HG02938 (cell line): ENCODE measurements at regions not wholly inside any gene's neighbourhood (a gene's known extent, or its start where the extent isn't known, plus 50 kb on each side); places are given as distances from the start of the nearest gene placed in this dataset.
"Not testable (repeated sequence)": the region's sequence is repeated elsewhere in the genome, so short reads cannot be mapped to it uniquely, and the experiment has no call there.

Source experiments
- ATAC-seq: cut with Tn5 transposase; IDR thresholded peaks from one replicate; pipeline ENCODE4 v1.9.1; 2021; ENCODE audit warnings: mild to moderate bottlenecking, moderate library complexity; ENCODE audit not compliant: unreplicated experiment

GRCh38 chr2:145555360-145555759 is 1035.4 kb upstream of the ZEB2 start:
- no peak for ATAC-seq

GRCh38 chr2:145551686-145552085 is 1031.8 kb upstream of the ZEB2 start:
- no peak for ATAC-seq

DNA sequence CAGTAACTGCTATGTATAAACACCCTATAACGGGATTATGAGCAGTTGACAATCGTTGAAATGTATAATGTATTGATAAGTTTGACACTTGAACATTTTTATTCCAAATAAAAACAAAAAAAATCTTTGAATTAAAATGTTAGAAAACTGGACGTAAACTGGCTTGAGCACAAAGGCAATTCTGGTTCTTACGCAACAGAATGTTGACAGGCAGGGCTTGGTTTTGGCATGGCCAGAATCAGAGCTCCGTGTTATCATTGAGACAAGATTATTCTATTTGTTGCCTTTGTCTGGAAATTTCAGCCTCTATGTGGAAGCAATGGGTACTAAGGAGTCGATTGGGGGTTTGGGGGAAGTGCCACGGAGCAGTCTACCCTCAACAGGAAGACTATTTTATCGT is 1028.6 kb upstream of the ZEB2 start:
- ATAC-seq = no peak

GRCh38 chr2:145547620-145548019 is 1027.7 kb upstream of the ZEB2 start:
- ATAC-seq = no peak

DNA sequence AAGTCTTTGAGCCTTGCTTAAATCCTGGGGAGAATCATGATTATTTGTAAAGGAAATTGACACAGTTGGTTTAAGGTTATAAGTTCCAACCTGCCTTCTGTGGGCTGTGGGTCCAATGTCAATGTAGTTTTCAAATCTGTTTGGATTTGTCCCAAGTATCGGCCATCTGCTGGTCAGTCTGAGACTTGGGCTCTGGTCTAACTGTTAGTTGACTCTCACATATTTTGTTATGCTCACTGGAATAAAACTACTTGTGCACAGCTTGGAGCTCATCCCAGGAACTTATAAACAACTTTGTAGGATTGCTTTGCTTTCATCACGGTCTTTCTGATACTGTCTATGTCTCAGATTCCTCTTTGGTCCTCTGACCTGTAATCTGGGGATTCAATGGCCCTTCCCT is 1026.2 kb upstream of the ZEB2 start:
- ATAC-seq = no peak

- no peak for ATAC-seq
These were observed 1023.9 kb upstream of the ZEB2 start for GRCh38 chr2:145543856-145544255.

DNA sequence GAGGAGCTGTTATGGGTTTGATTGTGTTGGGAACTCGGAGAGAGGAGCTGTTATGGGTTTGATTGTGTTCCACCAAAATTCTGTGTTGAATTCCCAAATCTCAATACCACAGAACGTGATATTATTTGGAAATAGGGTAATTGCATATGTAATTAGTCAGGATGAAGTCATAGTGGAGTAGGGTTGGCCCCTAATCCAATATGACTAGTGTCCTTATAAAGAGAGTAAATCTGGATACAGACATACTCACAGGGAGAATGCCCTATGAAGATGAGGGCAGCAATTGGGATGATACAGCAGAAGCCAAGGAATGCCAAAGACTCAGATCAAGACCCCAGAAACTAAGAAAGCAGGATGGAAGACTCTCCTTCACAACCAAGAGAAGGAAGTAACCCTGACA is 1023.2 kb upstream of the ZEB2 start:
- ATAC-seq = no peak

DNA sequence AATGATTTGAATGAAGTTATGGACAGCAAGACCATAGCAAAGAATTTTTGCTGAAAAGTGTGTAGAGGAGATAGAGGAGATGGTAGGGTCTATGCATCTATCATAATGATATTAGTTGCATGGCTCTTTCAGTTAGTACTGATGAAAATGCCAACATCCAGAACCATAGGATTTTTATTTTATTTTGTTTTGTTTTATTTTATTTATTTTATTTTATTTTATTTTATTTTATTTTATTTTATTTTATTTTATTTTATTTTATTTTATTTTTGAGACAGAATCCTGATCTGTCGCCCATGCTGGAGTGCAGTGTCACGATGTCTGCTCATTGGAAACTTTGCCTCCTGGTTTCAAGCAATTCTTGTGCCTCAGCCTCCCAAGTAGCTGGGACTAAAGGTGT is 1021.1 kb upstream of the ZEB2 start:
- ATAC-seq = no peak

DNA sequence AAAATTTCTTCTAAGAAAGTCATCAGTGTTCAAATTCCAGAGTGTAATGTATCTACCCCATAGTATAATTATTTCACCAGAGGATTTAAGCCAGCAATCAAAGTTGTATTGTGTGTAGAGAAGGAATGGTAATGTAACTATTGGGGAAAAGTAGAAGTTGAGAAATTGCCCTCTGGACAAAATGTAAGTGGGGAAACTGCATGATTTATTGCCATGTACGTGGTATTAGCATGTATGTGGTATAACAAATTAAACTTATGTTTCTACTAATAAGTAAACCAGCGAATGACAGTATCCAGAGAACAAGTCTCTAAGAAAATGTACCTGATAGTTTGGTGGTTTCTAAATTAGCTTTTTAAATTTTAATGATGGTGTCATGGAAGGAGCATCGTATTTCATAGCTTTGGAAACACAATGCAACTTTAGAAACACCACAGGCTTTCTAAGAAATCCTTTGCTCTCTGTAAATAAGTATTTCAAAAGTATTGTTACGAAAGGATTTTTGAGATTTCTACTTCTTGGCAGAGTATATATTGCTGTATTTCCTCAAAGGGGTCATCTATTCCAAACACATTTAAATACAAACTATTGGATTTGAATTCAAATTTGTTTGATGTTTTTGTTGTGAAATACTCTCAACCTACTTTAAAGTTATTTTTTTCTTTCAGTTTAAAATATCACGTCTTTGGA is 1018.9 kb upstream of the ZEB2 start:
- no peak for ATAC-seq

- ATAC-seq = no peak
These were observed 1010.7 kb upstream of the ZEB2 start for GRCh38 chr2:145530653-145531052.

DNA sequence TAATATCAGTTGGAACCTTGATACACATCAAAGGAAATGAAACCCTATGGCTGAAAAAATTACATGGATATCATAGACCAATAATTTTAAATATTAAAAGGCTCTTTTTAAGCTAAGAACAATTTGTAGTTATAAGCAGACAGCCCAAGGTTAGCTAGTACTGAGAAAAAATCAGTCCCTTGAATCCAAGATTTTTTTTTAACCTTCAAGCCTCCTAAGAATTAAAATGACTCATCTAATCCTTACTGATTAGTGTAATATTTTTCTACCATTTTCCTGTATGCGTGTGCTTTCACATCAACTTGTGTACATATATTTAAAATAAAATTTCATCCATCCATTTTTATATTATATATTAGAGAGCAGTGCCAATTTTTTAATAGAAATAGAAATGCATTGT is 1004.9 kb upstream of the ZEB2 start:
- ATAC-seq = no peak

DNA sequence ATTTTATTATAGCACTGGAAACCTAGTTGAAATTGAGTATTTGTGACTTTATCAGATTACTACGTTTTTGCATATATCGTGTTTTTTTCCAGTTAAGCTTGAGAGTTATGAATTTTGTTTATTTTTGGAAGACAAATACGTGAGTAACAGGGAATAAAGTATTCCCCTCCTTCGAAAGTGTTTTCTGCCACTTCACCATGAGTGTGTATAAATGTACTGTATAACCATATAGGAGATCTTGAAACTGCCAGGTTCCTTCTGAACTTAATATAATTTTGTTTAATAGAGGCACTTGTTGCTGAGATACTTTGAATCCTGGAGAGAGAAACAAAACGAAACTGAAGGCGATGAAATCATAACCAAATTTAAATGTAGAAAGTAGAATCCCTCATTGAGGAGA is 1004.4 kb upstream of the ZEB2 start:
- no peak for ATAC-seq

GRCh38 chr2:145519254-145519653 is 999.3 kb upstream of the ZEB2 start:
- ATAC-seq = not testable (repeated sequence)

DNA sequence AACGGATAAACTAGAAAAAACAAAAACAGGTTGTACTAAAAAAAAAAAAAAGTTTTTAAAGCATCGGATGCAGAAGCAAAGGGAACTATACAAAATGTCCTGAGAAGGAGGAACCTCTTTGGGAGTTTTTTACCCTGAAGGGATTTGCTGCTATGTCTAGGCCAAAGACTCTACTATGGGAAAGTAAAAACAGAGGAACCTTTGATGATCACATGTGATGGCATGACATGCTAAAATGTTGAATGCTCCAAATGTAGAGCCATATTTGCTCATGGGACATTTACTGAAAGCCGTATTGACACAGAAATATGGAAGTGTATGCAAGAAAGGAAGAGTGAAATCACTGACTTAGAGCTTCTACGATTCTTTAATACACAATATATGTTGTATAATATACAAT is 992.0 kb upstream of the ZEB2 start:
- no peak for ATAC-seq

- no peak for ATAC-seq
These were observed 983.6 kb upstream of the ZEB2 start for GRCh38 chr2:145503511-145503910.

DNA sequence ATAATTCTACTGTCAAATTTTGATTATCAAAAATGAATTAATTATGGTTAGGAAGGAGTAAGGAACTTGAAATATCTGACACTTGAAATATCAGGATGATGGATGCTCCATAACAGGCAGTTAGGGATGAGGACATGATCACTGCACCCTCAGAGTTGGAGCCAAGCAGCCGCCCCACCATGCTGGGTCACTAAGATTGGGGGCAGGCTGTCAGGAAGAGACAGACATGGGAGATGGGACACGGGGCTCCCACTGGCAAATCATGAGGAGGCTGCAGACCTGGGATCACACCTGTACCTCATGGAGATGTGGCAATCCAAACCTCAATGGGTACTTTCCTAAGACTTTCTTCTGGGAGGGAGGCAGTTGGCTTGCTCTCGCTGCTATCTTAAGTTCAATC is 982.0 kb upstream of the ZEB2 start:
- ATAC-seq = no peak

DNA sequence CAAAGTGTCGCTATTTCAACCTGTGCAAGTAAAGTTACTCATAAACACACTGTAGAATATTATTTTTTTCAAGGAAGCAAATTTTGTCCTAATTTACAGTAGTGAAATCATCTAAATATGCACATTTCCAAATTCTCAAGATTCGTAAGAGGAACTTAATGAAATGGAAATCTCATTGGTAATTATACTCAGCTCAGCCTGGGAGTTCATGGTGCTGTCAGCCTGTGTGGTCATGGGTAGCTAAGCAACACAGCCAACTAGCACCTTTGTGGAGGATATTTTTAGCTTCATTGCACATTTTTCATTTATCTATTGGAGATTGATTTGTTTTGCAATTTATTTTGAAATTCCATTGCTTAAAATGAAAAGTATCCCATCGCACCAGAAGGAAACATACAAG is 975.7 kb upstream of the ZEB2 start:
- ATAC-seq = no peak

DNA sequence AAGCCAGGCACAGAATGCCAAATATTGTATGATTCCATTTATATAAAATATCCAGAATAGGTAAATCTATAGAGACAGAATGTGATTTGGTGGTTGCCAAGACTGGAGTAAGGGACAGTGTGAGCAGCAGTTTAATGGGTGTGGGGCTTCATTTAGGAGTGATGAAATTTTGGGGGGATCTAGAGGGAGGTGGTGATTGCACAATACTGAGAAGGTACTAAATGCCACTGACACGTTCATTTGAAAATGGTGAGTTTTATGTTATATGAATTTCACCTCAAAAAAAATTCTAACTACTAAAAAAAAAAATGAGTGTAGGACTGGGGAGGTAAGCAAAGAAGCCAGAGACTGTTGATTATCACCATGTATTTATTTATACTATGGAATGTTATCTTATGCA is 974.5 kb upstream of the ZEB2 start:
- ATAC-seq = no peak

- ATAC-seq = no peak
These were observed 968.7 kb upstream of the ZEB2 start for GRCh38 chr2:145488571-145488970.

DNA sequence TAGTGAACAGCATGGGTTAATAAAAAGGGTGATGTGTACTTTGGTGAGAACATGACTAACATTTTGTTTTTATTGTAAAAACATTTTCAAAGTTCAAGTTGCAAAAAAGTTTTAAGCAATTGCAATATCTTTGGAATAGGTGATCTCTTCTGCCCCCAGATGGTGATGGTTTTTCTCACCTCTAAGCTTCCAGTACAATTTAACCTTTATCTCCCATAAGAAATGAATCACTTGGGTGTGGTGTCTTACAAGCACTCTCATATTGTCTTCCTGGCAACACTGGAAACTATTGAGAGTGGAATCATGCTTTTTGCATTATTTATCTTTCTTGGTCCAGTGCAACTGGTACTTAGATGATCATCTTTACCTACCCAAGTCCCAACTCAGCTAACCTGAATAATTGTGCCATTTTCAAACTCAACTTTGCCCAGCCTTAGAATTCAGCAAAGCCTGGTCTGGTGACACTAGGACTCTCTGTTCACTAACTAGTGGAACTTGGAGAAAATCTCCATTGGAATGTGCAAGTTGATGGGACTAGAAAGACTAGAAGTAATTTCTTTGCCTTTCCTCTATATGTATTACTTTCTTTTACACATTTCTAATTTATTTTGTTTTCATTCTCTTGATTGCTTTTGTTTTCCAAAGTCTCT is 964.7 kb upstream of the ZEB2 start:
- no peak for ATAC-seq

- no peak for ATAC-seq
These were observed 963.9 kb upstream of the ZEB2 start for GRCh38 chr2:145483854-145484253.

DNA sequence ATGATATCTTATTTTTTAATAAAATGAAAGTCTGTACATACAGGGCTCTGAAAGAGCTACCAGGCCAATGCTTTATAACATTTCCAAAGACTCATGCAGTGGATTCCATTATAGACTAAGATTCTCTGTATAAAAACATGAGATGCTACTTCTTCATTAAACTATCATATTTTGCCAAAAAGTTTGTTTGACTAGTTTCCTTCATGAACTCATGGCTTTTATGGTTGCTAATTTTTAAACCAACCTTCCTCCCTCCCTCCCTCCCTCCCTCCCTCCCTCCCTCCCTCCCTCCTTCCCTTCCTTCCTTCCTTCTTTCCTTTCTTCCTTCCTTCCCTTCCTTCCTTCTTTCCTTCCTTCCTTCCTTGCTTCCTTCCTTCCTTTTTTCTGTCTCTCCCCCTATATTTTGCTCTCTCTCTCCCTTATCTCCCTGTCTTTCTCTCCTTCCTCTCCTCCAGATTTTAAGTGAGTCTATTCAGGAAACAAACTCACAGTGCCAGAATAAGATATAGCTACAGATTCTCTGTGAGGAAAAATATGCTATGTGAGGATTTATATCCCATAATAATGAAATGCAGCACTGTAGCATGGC is 961.5 kb upstream of the ZEB2 start:
- no peak for ATAC-seq

GRCh38 chr2:145464866-145465265 is 944.9 kb upstream of the ZEB2 start:
- ATAC-seq = no peak
